Activated T-cell treated with anti-CD3 and anti-CD28 coated beads, Interleukin-2, amount 50 U/mL, for 24 hours (primary cell): ENCODE measurements at regions not wholly inside any gene's neighbourhood (a gene's known extent, or its start where the extent isn't known, plus 50 kb on each side); places are given as distances from the start of the nearest gene placed in this dataset.

Source experiments
- DNase-seq: peaks from one replicate; pipeline ENCODE4 v3.0.0-alpha.2; 2020
- H3K27ac Mint-ChIP-seq: 2 replicates; pipeline ENCODE4 v1.8.0; 2020; ENCODE audit warnings: mild to moderate bottlenecking, mixed read lengths
- H3K27me3 Mint-ChIP-seq: 2 replicates; pipeline ENCODE4 v1.8.0; 2020; ENCODE audit warnings: mixed read lengths
- H3K36me3 Mint-ChIP-seq: 2 replicates; pipeline ENCODE4 v1.8.0; 2020; ENCODE audit warnings: low read depth, mixed read lengths
- H3K4me1 Mint-ChIP-seq: 2 replicates; pipeline ENCODE4 v1.8.0; 2020; ENCODE audit warnings: low read depth, mixed read lengths
- H3K4me3 Mint-ChIP-seq: 2 replicates; pipeline ENCODE4 v1.8.0; 2020; ENCODE audit warnings: mild to moderate bottlenecking, moderate library complexity, mixed read lengths
- H3K9me3 Mint-ChIP-seq: 2 replicates; pipeline ENCODE4 v1.8.0; 2020; ENCODE audit warnings: mixed read lengths

DNA sequence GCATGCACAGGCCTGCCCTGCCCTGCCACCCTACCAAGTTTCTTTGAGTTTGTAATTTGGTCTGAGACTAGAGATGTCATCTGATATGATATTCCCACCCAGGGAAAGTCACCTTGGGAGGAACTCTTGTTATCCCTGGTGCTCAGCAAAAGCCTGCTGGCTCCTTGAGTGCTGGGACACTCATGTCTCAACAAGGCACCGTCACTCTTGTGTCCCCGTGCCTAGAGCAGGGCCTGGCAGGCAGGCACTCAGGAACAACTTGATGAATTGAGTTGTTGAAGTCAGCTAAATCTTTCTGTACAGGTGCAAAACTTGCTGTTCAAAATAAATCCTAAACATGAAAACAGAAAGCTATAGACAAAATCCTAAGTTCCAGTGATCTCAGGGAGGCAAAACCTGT lies 345.4 kb downstream of the KCNRG start:
- no peak for DNase-seq
- no peak overlapping the region for H3K27ac Mint-ChIP-seq
- no peaks in the 10 kb centered on the region for H3K36me3 Mint-ChIP-seq
- no peaks in the 10 kb centered on the region for H3K9me3 Mint-ChIP-seq
- H3K27me3 Mint-ChIP-seq = peaks cover 12% of the 10 kb centered on the region
- peaks cover 49% of the 10 kb centered on the region for H3K4me1 Mint-ChIP-seq
- no peak overlapping the region for H3K4me3 Mint-ChIP-seq

DNA sequence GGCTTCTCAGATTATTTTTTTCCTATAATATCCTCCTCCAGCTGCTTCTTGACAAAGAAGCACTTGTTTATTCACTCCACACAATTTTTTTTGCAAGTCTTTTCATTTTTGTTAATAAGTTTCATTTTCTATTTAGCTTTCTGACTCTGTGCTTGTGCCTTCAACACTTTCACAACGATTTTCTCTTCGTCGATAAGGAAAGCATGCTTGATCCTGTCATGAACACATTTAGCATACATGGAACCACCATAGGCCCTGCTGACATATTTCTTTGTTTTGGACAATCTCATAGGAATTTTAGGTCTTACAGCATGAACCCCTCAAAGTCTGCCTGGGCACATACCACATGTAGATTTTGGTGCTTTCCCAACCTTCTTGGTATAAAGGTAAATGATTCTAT lies 346.0 kb downstream of the KCNRG start:
- Mint-ChIP-seq H3K27me3 (peaks cover 12% of the 10 kb centered on the region), H3K4me3 (no peak overlapping the region), H3K4me1 (peaks cover 49% of the 10 kb centered on the region), H3K9me3 (no peaks in the 10 kb centered on the region), H3K27ac (no peak overlapping the region), H3K36me3 (no peaks in the 10 kb centered on the region)
- no peak for DNase-seq

DNA sequence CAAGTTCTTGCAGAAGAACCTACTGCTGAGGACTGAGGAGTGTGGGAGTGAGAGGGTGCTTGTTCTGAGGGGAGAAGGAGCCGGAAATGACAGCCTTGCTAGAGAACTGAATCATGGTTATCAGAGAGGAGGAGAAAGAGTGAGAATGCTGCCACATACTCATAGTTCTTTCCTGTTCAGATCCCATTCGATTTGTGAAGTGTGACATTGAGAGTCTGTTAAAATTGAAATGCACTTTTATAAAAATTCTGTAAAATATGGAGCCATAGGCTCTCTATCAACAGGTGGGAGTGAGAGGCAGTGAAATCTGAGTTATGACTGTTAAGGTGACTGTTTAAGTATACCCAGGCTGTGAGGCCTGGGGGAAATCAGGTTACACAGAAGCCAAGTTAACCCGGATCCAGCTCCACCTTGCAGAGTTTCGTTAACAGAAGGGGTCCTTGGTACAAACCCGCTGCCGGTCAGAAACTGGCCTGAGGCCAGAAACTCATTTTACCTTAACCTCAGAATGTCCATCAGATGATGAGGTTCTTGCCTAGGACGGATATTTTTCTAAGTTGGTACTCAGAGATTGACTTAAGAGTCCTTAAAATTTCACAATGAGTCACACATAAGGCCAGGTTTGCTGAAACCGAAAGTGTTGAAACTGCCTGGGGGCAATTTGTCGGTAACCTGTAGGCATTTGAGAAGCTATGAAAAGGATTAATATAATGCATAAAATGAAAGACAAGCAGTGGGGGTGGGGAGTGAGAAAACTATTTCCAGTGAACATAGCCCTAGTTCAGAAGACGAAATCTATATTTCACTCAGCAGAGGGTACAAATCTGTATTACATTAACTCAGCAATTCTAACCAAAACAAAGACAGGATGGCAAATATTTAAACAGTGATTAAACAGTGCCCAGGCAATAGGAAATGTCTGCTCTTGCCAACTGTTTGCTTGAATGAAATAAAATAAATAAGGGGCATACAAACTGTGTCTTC lies 350.5 kb downstream of the KCNRG start:
- Mint-ChIP-seq H3K27me3 (peaks cover 25% of the 10 kb centered on the region), H3K9me3 (no peaks in the 10 kb centered on the region), H3K4me3 (peak overlapping the region; percentile 37), H3K4me1 (peaks cover 45% of the 10 kb centered on the region), H3K36me3 (no peaks in the 10 kb centered on the region), H3K27ac (peak overlapping the region; percentile 90)
- peak; percentile 50 for DNase-seq

DNA sequence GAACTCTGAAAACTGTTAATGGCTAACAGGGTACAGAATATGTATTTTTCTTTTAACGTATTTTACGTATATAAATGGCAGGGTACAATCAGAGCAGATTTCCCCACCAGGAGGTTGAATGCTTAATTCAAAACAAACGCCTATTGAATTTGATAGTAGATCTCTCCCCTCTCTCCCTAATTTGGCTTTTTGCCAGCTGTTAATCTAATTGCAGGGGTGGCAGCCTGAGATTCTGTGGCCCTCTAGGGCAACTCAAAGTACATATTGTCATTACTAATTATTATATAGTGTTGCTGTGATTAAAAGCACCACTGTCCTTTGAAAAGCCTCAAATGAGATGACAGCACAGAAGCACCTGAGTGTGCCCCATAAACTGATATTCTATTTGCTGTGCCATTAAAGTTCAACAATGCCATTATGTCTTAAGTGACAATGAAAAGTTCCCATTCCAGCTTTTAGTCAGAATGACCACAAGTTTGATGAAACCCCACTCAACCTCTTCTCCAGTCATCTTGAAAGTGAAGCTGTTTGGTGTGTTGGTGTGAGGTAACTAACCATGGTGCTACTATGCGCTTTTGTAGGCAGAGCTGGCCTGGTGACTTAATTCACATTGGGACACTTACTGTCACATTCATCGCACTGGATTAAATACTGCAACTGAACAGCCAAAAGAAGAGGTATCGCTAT lies 351.4 kb downstream of the KCNRG start:
- H3K27ac Mint-ChIP-seq = peak overlapping the region; percentile 90
- H3K27me3 Mint-ChIP-seq = peaks cover 33% of the 10 kb centered on the region
- H3K9me3 Mint-ChIP-seq = no peaks in the 10 kb centered on the region
- peak overlapping the region; percentile 55 for H3K4me3 Mint-ChIP-seq
- no peak for DNase-seq
- no peaks in the 10 kb centered on the region for H3K36me3 Mint-ChIP-seq
- H3K4me1 Mint-ChIP-seq = peaks cover 40% of the 10 kb centered on the region

DNA sequence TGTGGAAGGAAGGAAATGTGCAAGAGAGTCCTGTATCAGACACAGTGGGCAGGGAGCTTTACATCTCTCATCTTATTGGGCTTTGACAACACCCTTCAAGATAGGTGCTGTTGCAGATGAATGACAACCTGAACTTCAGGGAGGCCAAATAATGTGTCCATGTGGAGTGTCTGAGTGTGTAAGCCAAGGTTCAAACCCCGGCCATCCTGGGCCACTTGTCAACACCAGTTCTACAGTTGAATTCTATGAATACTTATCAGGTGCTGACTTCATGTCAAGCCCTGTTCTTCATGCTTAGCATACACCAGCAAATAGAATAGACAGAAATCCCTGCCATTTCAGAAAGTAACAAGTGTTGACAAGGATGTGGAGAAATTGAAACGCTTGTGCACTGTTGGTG lies 354.4 kb downstream of the KCNRG start:
- H3K36me3 Mint-ChIP-seq = no peaks in the 10 kb centered on the region

DNA sequence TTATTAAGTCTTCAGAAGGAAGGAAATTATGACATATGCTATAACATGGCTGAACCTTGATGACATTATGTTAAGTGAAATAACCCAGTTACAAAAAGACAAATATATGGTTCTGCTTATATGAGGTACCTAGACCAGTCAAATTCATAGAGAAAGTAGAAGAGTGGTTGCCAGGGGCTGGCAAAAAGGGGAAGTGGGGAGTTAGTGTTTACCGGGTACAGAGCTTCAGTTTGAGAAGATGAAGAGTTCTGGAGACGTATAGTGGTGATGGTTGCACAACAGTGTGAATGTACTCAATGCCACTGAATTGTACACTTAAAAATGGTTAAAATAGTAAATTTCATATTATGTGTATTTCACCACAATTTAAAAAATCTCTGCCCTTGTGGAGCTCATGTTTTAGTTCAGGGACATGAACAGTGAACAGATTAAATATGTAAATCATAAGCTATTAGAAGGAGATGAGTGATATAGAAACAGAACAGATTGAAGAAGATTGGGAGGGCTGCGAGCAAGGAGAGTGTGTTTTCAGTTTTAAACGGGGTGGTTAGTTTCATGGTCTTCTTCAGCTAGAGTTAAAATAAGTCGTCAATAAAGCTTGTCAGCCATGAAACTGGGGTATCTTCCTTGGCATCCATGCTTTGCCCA lies 355.2 kb downstream of the KCNRG start:
- Mint-ChIP-seq H3K4me1 (peaks cover 29% of the 10 kb centered on the region), H3K27ac (no peak overlapping the region)

More for the DNA sequence above, 354.4 kb downstream of the KCNRG start:
- Mint-ChIP-seq H3K9me3 (no peaks in the 10 kb centered on the region), H3K27ac (no peak overlapping the region), H3K4me3 (no peak overlapping the region), H3K4me1 (peaks cover 37% of the 10 kb centered on the region), H3K27me3 (peaks cover 35% of the 10 kb centered on the region)
- no peak for DNase-seq

DNA sequence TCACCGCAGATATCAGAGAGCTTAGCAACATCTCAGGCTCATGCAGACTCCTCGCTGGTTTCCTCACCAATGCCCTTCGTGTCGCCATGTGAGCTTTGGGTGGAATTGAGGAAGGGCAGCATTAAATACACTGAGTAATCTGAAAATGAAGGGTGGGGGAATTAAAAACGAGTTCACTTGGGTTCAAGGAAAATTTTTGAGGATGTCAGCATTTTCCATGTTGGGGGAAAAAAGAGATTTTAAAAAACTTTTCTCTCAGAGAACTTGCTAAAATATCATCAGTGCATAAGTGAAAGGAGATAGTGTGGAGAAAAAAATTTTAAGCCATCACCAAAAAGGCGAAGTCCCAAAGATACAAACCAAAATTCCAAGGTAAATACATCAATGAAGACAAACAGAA lies 359.3 kb downstream of the KCNRG start:
- Mint-ChIP-seq H3K27ac (no peak overlapping the region), H3K9me3 (no peaks in the 10 kb centered on the region), H3K36me3 (no peaks in the 10 kb centered on the region), H3K4me1 (peaks cover 14% of the 10 kb centered on the region), H3K27me3 (peaks cover 40% of the 10 kb centered on the region), H3K4me3 (no peak overlapping the region)
- DNase-seq = no peak

More for the DNA sequence above, 355.2 kb downstream of the KCNRG start:
- no peak for DNase-seq
- no peaks in the 10 kb centered on the region for H3K36me3 Mint-ChIP-seq
- no peak overlapping the region for H3K4me3 Mint-ChIP-seq
- H3K27me3 Mint-ChIP-seq = peaks cover 32% of the 10 kb centered on the region
- H3K9me3 Mint-ChIP-seq = no peaks in the 10 kb centered on the region

DNA sequence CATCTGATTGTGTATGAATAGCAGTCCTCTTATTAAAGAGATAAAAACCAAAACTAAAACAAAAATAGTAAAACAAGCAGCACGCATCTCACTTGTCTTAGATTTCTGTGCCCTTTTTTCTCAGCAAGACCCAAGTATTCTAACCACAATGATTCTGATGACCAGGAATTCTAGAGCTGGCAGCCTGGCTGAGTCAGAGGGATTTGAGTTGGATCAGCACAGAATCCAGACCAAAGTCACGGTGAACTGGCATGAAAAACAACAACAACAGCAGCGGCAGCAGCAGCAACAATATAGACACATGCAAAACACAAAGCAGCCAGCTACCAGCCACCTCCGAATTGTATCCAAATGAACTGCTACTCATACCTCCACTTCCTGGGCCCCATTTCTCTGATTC lies 360.5 kb downstream of the KCNRG start:
- DNase-seq = no peak
- H3K4me3 Mint-ChIP-seq = no peak overlapping the region
- peaks cover 29% of the 10 kb centered on the region for H3K27me3 Mint-ChIP-seq
- peaks cover 6% of the 10 kb centered on the region for H3K9me3 Mint-ChIP-seq
- H3K27ac Mint-ChIP-seq = no peak overlapping the region
- peaks cover 9% of the 10 kb centered on the region for H3K4me1 Mint-ChIP-seq
- H3K36me3 Mint-ChIP-seq = peaks cover 4% of the 10 kb centered on the region

DNA sequence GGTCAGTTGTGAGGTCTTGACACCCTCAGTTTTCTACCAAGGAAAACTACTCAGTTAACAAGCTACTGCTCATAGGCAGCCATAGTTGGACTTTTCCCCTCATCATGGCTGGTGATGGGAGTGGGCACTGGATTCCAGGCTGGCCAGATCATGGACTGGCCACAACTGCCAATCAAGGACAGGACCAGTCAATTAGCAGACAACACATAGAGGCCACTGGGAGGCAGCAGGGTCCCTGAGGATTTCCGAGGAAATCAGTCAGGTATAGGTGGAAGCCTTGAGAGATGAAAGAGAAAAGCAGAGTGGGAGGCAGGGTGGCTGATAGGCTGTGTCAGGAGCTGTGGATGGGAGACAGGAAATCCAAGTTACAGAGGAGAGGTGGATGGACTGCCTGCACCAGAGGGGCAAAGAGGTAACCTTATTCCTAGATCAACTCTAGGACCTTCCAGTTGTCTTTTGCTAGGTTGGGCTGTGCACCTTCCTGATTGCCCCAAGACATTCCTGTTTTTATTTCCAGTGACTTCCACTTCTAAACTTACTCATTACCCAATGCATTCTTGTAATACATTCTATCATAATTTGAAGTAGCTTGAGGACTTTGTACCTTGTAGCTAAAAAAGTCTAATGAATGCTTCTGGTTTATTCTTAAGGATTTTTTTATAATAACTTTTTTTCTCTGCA lies 361.8 kb downstream of the KCNRG start:
- no peak for DNase-seq
- peaks cover 9% of the 10 kb centered on the region for H3K9me3 Mint-ChIP-seq
- no peak overlapping the region for H3K4me3 Mint-ChIP-seq
- H3K4me1 Mint-ChIP-seq = peaks cover 7% of the 10 kb centered on the region
- peaks cover 7% of the 10 kb centered on the region for H3K36me3 Mint-ChIP-seq
- H3K27ac Mint-ChIP-seq = no peak overlapping the region
- H3K27me3 Mint-ChIP-seq = peaks cover 21% of the 10 kb centered on the region

DNA sequence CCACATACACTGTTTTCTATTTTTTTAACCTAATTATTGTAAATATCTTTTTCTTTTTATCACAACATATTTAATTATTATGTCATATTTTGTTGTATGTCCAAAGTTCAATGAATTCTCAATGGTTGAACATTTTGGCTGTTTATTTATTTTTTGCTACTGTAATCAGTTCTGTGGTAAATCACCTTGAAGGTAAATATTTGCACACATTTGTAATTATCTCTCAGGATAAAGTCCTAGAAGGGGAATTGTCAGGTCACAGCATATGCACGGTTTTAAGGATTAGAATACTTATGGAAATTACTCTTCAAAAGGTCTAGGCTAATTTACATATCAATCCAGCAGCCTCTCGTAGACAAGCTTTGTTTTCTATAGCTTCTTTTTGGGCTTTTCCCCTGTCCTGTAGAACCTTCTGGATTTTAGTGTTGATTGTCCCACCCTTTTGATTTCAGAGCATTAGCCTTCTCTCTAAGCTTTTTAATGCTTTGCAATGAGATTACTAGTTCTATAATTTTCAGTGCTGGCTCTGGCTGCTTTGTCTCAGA lies 362.6 kb downstream of the KCNRG start:
- Mint-ChIP-seq H3K9me3 (peaks cover 9% of the 10 kb centered on the region), H3K27ac (no peak overlapping the region), H3K4me1 (peaks cover 7% of the 10 kb centered on the region), H3K4me3 (no peak overlapping the region), H3K36me3 (peaks cover 7% of the 10 kb centered on the region), H3K27me3 (peaks cover 21% of the 10 kb centered on the region)
- DNase-seq = no peak

DNA sequence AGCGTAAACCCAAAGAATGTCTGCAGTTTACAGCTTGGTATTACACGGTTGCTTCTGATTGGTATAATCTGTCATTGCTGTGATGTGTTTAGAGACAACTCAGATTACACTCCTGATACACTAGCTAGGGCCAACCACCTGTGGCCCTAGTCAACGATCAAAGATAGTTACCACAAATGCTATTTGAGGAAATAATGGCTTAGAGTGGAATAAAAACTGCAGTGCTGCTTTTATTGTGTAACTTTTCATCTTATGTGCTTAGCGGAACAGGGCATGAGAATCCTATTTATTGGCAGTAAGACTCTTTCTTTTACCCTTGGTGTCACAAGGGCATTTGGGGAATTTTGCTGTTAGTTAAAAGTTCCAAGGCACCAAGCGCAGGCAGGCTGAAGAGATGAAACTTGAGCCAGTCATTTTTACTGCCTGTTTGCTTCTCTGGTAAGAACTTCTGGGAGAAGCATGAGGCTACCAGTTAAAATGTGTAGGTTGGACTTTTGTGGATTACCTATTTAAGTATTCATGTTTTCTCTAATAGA lies 363.3 kb downstream of the KCNRG start:
- no peak overlapping the region for H3K27ac Mint-ChIP-seq

DNA sequence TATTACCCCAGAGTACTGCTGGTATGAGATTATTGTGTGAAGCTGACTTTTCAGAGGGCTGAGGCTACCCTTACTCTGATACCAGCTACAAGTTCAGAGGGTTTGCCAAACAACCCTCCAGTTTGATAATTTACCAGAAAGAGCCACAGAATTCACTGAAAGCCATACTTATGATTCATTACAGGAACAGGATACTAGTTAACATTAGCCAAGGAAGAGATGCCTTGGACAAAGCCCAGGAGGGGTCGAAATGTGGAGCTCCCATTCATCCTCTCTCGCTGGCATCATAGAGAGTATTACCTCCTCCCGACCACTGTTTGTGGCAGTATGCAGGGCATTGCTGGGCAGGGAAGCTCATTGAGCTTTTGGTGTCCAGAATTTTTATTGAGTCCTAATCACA lies 364.3 kb downstream of the KCNRG start:
- Mint-ChIP-seq H3K36me3 (peaks cover 7% of the 10 kb centered on the region), H3K4me1 (peaks cover 9% of the 10 kb centered on the region), H3K27ac (no peak overlapping the region), H3K9me3 (peaks cover 9% of the 10 kb centered on the region), H3K4me3 (no peak overlapping the region), H3K27me3 (peaks cover 21% of the 10 kb centered on the region)
- no peak for DNase-seq

More for the DNA sequence above, 363.3 kb downstream of the KCNRG start:
- H3K27me3 Mint-ChIP-seq = peaks cover 21% of the 10 kb centered on the region
- no peak for DNase-seq
- no peak overlapping the region for H3K4me3 Mint-ChIP-seq
- H3K4me1 Mint-ChIP-seq = peaks cover 7% of the 10 kb centered on the region
- peaks cover 9% of the 10 kb centered on the region for H3K9me3 Mint-ChIP-seq
- H3K36me3 Mint-ChIP-seq = peaks cover 7% of the 10 kb centered on the region

DNA sequence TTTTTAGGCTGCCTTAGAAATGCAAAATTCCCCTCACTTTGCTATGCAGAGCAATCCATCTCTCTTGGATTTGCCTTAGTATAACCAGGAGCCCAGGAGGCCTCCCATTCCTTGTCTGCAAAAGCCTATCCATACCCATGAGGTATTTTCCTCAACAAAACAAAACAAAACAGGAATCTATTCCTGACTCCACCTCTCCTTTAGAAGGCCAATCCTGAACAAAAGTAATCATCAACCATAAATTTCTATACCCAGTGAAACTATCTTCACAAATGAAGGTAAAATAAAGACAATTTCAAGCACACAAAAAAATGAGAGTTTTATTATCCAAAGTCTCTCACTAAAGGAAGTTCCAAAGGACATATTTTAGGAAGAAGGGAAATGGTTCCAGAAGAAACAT lies 365.7 kb downstream of the KCNRG start:
- H3K27ac Mint-ChIP-seq = no peak overlapping the region

DNA sequence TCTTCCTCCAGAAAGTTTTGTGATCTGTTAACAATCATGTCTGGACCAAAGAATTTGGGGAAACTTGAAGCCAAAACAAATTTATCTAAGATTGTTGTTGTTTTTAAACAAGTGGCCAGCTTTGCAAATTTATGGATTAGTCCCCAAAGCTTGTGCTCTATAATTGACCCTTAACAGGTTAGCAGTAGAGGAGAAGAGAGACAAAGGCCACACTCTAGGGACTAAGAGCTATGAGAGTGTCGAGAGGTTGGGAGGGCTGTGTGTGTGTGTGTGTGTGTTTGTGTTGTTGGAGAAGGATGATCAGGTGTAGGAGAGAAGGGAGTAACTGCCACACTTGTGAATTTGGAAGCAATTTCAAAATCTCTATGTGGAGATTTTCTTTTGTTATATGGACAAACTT lies 367.3 kb downstream of the KCNRG start:
- H3K4me3 Mint-ChIP-seq = no peak overlapping the region
- H3K9me3 Mint-ChIP-seq = peaks cover 9% of the 10 kb centered on the region
- H3K36me3 Mint-ChIP-seq = peaks cover 7% of the 10 kb centered on the region
- H3K27ac Mint-ChIP-seq = no peak overlapping the region
- no peak for DNase-seq
- H3K4me1 Mint-ChIP-seq = peaks cover 12% of the 10 kb centered on the region
- peaks cover 10% of the 10 kb centered on the region for H3K27me3 Mint-ChIP-seq

More for the DNA sequence above, 365.7 kb downstream of the KCNRG start:
- no peak for DNase-seq
- H3K36me3 Mint-ChIP-seq = peaks cover 7% of the 10 kb centered on the region
- H3K4me1 Mint-ChIP-seq = peaks cover 10% of the 10 kb centered on the region
- no peak overlapping the region for H3K4me3 Mint-ChIP-seq
- H3K27me3 Mint-ChIP-seq = peaks cover 17% of the 10 kb centered on the region
- H3K9me3 Mint-ChIP-seq = peaks cover 9% of the 10 kb centered on the region
